Thoracic aorta (tissue), 2 donors: ENCODE measurements at regions not wholly inside any gene's neighbourhood (a gene's known extent, or its start where the extent isn't known, plus 50 kb on each side); places are given as distances from the start of the nearest gene placed in this dataset.

ENCODE experiments used
- ATAC-seq: fragments of 150-250 bp; one replicate; pipeline ENCODE4 v1.8.0; 2017; ENCODE audit warnings: low read depth; ENCODE audit not compliant: insufficient number of reproducible peaks, low FRiP score
- DNase-seq: peaks from one replicate; pipeline ENCODE4 v3.0.0-alpha.2; 2020; ENCODE audit warnings: low spot score
- H3K27ac ChIP-seq, 2 donors: fragments of 200-600 bp; sonication (generic); 1 replicate in 1 of 2; 2 replicates in 1 of 2; pipeline ENCODE4 v1.5.1; 2016; ENCODE audit warnings: mild to moderate bottlenecking in 2 of 2, moderate library complexity in 2 of 2
- H3K27me3 ChIP-seq: fragments of 200-600 bp; sonication (generic); replicated peaks from 2 replicates; pipeline ENCODE4 v1.6.0; 2016; ENCODE audit warnings: mild to moderate bottlenecking; ENCODE audit not compliant: insufficient read depth
- H3K36me3 ChIP-seq: fragments of 200-600 bp; sonication (generic); one replicate; pipeline ENCODE4 v1.5.1; 2016
- H3K4me1 ChIP-seq, 2 donors: fragments of 200-600 bp; sonication (generic); 1 replicate in 1 of 2; 2 replicates in 1 of 2; pipeline versions ENCODE4 v1.5.1 to v1.6.0; 2016; ENCODE audit warnings: low read depth in 2 of 2, mild to moderate bottlenecking in 1 of 2; ENCODE audit not compliant: control insufficient read depth in 1 of 2
- H3K4me3 ChIP-seq: fragments of 200-600 bp; sonication (generic); 2 replicates; pipeline ENCODE4 v1.5.1; 2016; ENCODE audit warnings: mild to moderate bottlenecking
- H3K9me3 ChIP-seq: fragments of 200-600 bp; sonication (generic); 2 replicates; pipeline ENCODE4 v1.5.1; 2016
- CTCF ChIP-seq: fragments of 200-600 bp; sonication (generic); IDR thresholded peaks from one replicate; pipeline ENCODE4 v1.5.1; 2019; ENCODE audit warnings: antibody characterized with exemption

DNA sequence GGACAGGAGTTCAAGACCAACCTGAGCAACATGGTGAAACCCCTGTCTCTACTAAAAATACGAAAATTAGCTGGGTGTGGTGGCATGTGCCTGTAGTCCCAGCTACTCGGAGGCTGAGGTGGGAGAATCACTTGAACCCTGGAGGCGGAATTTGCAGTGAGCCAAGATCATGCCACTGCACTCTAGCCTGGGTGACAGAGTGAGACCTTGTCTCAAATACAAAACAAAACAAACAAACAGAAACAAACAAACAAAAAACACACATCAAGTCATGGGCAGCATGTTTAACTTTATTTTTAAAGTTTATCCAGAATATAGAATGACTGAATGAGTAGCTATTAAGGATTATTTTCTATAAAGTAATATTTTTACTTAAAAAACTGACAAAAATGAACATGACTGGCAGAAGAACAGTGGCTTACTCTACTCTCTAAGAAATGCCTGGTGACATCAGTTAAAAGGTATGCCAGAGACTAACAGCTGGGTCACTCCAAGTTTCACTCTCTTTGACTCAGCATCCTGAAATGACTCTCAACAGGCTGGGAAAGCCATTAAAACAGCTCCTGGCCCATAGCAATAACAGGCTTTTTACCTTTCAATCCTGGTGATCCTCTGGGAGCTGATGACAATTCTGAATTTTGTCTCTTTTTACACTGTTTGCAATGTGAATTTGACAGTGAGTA is 66.1 kb upstream of the FOXN2 start:
- ATAC-seq: peak; percentile 74

GRCh38 chr2:48249025-48249424 is 65.5 kb upstream of the FOXN2 start:
- no peak for DNase-seq
- H3K4me1 ChIP-seq: peaks cover 24 to 30% of the 10 kb centered on the region in 2 donors
- peak overlapping the region; percentile 36 to 54 for H3K27ac ChIP-seq
- H3K27me3 ChIP-seq: no peaks in the 10 kb centered on the region
- H3K36me3 ChIP-seq: no peaks in the 10 kb centered on the region
- peak overlapping the region; percentile 5 for H3K4me3 ChIP-seq
- no peak for ATAC-seq
- no peaks in the 10 kb centered on the region for H3K9me3 ChIP-seq
- TF ChIP-seq CTCF: no peak

More for the DNA sequence above, 66.1 kb upstream of the FOXN2 start:
- DNase-seq: no peak
- H3K4me3 ChIP-seq: peak overlapping the region; percentile 5
- no peaks in the 10 kb centered on the region for H3K36me3 ChIP-seq
- H3K9me3 ChIP-seq: no peaks in the 10 kb centered on the region
- no peak for TF ChIP-seq CTCF
- H3K27me3 ChIP-seq: no peaks in the 10 kb centered on the region
- peaks cover 24 to 30% of the 10 kb centered on the region in 2 donors for H3K4me1 ChIP-seq
- H3K27ac ChIP-seq: peak overlapping the region; percentile 36 to 54

GRCh38 chr2:48249631-48250473 is 64.6 kb upstream of the FOXN2 start:
- Histone ChIP-seq H3K4me1 (peaks cover 24 to 30% of the 10 kb centered on the region in 2 donors), H3K4me3 (peak overlapping the region; percentile 26), H3K27ac (peak overlapping the region; percentile 59 to 71), H3K36me3 (no peaks in the 10 kb centered on the region), H3K9me3 (no peaks in the 10 kb centered on the region), H3K27me3 (no peaks in the 10 kb centered on the region)
- no peak for TF ChIP-seq CTCF
- DNase-seq: no peak
- no peak for ATAC-seq

- Histone ChIP-seq H3K4me3 (no peak overlapping the region), H3K9me3 (no peaks in the 10 kb centered on the region), H3K36me3 (no peaks in the 10 kb centered on the region), H3K27ac (peak overlapping the region; percentile 59 to 71), H3K27me3 (no peaks in the 10 kb centered on the region), H3K4me1 (peaks cover 24 to 30% of the 10 kb centered on the region in 2 donors)
- no peak for TF ChIP-seq CTCF
- ATAC-seq (no peak), DNase-seq (no peak)
These were observed 64.0 kb upstream of the FOXN2 start for GRCh38 chr2:48250474-48250844.

DNA sequence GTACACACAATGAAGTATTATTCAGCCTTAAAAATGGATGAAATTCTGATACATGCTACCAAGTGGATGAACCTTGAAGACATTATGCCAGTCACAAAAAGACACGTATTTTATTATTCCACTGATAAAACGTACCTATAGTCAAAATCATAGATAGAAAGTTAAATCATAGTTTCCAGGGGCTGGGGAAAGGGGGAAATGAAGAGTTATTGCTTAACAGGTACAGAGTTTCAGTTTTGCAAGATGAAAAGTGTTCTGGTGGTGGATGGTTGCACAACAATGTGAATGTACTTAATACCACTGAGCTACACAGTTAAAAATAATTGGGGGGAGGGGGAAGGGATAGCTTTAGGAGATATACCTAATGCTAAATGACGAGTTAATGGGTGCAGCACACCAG is 63.5 kb upstream of the FOXN2 start:
- Histone ChIP-seq H3K4me3 (no peak overlapping the region), H3K9me3 (no peaks in the 10 kb centered on the region), H3K4me1 (peaks cover 24 to 30% of the 10 kb centered on the region in 2 donors), H3K27ac (no peak overlapping the region), H3K27me3 (no peaks in the 10 kb centered on the region), H3K36me3 (no peaks in the 10 kb centered on the region)
- DNase-seq (no peak), ATAC-seq (no peak)
- TF ChIP-seq CTCF: no peak
